Left lung (tissue), 4 donors: ENCODE measurements at regions not wholly inside any gene's neighbourhood (a gene's known extent, or its start where the extent isn't known, plus 50 kb on each side); places are given as distances from the start of the nearest gene placed in this dataset.
A peak's percentile ranks its signal among the peaks of the same experiment; 100 is the strongest.

ENCODE experiments used
- ATAC-seq: fragments of 200-7000 bp; cut with Tn5 transposase; one replicate; pipeline ENCODE4 v1.9.1; 2020; ENCODE audit warnings: moderate library complexity
- DNase-seq, 4 donors: peaks; one replicate each; pipeline ENCODE4 v3.0.0-alpha.2; 2013 to 2020
- H3K27ac ChIP-seq, 2 donors: fragments of 200-600 bp; sonication (generic) in 1 of 2; one replicate each; pipeline versions ENCODE4 v1.5.0 to v1.8.0; 2020 to 2021
- H3K27me3 ChIP-seq, 2 donors: fragments of 200-600 bp; sonication (generic) in 1 of 2; one replicate each; pipeline versions ENCODE4 v1.5.0 to v1.8.0; 2020 to 2021
- H3K36me3 ChIP-seq, 2 donors: fragments of 200-600 bp; sonication (generic) in 1 of 2; one replicate each; pipeline versions ENCODE4 v1.5.0 to v1.8.0; 2020 to 2021
- H3K4me1 ChIP-seq, 2 donors: fragments of 200-600 bp; one replicate each; pipeline ENCODE4 v1.8.0; 2021
- H3K4me3 ChIP-seq, 2 donors: fragments of 200-600 bp; sonication (generic) in 1 of 2; one replicate each; pipeline versions ENCODE4 v1.5.0 to v1.8.0; 2020 to 2021; ENCODE audit warnings: mild to moderate bottlenecking in 1 of 2
- H3K9me3 ChIP-seq, 2 donors: fragments of 200-600 bp; sonication (generic) in 1 of 2; one replicate each; pipeline versions ENCODE4 v1.5.0 to v1.8.0; 2020 to 2021
- CTCF ChIP-seq, 2 donors: fragments of 200-600 bp; sonication (generic) in 1 of 2; IDR thresholded peaks; one replicate each; pipeline versions ENCODE4 v1.5.0 to v1.8.0; 2021; ENCODE audit warnings: antibody characterized with exemption in 2 of 2
- intact Hi-C, 2 donors: fragments of 100-400 bp; cut with DNase I; formaldehyde crosslinking; loops; one replicate each; pipeline versions ENCODE4 v1.11.2 to v1.14.2; 2022
- donor health status: DM: no; HTN: yes; CAD: no.
- donor health status: DM: no; HTN: no; CAD: no.

GRCh38 chr4:33954759-33955158 lies 2289.6 kb downstream of the ARAP2 start:
- no peak for TF ChIP-seq CTCF (IDR thresholded peaks at IDR 0.05)
- intact Hi-C loops: no loop called here
- Histone ChIP-seq H3K4me1 (no peaks in the 10 kb centered on the region), H3K9me3 (peaks cover 0 to 11% of the 10 kb centered on the region in 2 donors), H3K36me3 (no peaks in the 10 kb centered on the region), H3K4me3 (no peak overlapping the region), H3K27ac (no peak overlapping the region), H3K27me3 (no peaks in the 10 kb centered on the region)
- ATAC-seq: no peak
- DNase-seq: peak in 1 of 4 donors; percentile 51

DNA sequence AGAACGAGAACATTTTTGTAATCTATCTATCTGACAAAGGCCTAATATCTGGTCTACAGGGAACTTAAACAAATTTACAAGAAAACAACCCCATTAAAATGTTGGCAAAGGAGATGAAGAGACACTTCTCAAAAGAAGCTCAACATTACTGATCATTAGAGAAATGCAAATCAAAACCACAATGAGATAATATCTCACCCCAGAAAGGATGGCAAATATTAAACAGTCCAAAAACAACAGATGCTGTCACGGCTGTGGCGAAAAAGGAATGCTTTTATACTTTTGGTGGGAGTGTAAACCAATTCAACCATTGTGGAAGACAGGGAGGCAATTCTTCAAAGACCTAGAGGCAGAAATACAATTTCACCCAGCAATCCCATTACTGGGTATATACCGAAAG lies 2284.8 kb downstream of the ARAP2 start:
- intact Hi-C loops: no loop called here
- Histone ChIP-seq H3K36me3 (no peaks in the 10 kb centered on the region), H3K4me3 (no peak overlapping the region), H3K27me3 (no peaks in the 10 kb centered on the region), H3K9me3 (peaks cover 0 to 13% of the 10 kb centered on the region in 2 donors), H3K4me1 (no peaks in the 10 kb centered on the region), H3K27ac (no peak overlapping the region)
- no peak for ATAC-seq
- no peak for TF ChIP-seq CTCF (IDR thresholded peaks at IDR 0.05)
- DNase-seq: no peak

DNA sequence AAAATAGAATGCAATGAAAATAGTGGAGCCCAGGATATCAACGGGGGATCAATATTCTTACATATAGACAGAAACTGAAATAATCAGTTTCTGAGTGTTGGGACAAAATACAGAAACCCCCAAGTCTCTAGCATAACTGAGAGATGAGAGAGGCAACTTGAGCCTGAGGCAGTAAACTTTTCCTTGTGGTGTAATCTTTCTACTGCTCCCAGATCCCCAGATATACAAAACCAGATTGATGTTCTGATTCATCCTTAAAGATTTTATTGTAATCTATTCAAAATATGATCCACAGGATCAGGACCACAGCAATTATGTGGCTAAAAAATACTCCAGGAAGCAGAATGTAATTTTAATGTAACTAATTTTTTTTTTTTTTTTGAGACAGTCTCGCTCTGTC lies 2282.6 kb downstream of the ARAP2 start:
- DNase-seq (no peak), ATAC-seq (no peak)
- Histone ChIP-seq H3K4me3 (no peak overlapping the region), H3K9me3 (peaks cover 0 to 7% of the 10 kb centered on the region in 2 donors), H3K36me3 (no peaks in the 10 kb centered on the region), H3K27ac (no peak overlapping the region), H3K27me3 (no peaks in the 10 kb centered on the region), H3K4me1 (no peaks in the 10 kb centered on the region)
- no peak for TF ChIP-seq CTCF (IDR thresholded peaks at IDR 0.05)
- intact Hi-C loops: no loop called here

DNA sequence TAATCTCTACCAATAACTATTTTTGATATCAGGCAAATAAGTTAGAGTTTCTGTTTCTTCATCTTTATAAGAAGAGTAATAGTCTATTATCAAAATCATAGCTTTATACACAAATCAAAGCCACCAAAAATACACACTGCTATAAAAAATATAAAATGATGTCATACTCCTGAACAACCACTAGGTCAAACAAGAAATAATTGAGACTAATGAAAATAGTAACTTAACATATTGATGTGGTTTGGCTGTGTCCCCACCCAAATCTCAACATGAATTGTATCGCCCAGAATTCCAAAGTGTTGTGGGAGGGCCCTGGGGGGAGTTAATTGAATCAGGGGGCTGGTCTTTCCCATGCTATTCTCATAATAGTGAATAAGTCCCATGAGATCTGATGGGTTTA lies 2277.5 kb downstream of the ARAP2 start:
- peaks cover 0 to 25% of the 10 kb centered on the region in 2 donors for H3K9me3 ChIP-seq
- no peak overlapping the region for H3K27ac ChIP-seq
- no peaks in the 10 kb centered on the region for H3K27me3 ChIP-seq
- no peak overlapping the region for H3K4me3 ChIP-seq
- TF ChIP-seq CTCF (IDR thresholded peaks at IDR 0.05): no peak
- no peaks in the 10 kb centered on the region for H3K4me1 ChIP-seq
- intact Hi-C loops: no loop called here
- no peak for ATAC-seq
- H3K36me3 ChIP-seq: no peaks in the 10 kb centered on the region
- DNase-seq: no peak

DNA sequence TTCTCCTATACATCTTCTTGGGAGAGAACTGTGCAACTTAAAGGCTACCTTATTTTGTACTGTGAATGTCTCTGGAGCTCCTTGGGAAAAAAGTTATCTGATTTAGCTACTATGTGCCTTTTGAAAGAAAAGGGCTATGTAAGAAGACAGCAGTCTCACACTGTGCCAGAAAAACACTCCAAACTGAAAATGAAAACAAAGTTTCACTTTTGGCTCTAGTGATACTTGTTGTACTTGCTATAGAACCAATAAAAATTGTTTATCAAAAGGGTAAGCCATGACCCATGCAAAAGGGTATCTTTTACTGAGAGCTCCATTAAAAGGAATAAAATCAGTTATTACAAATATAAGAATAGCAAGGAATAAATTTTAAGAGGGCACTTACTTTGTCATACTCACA lies 2270.0 kb downstream of the ARAP2 start:
- intact Hi-C loops: no loop called here
- TF ChIP-seq CTCF (IDR thresholded peaks at IDR 0.05): no peak
- Histone ChIP-seq H3K27me3 (no peaks in the 10 kb centered on the region), H3K36me3 (no peaks in the 10 kb centered on the region), H3K9me3 (peaks cover 0 to 6% of the 10 kb centered on the region in 2 donors), H3K4me3 (no peak overlapping the region), H3K27ac (no peak overlapping the region), H3K4me1 (no peaks in the 10 kb centered on the region)
- DNase-seq: no peak
- no peak for ATAC-seq
